Fibroblast of lung (primary cell): ENCODE measurements at regions not wholly inside any gene's neighbourhood (a gene's known extent, or its start where the extent isn't known, plus 50 kb on each side); places are given as distances from the start of the nearest gene placed in this dataset.
"Not testable (repeated sequence)": the region's sequence is repeated elsewhere in the genome, so short reads cannot be mapped to it uniquely, and the experiment has no call there.

Experiments
- DNase-seq, 2 donors: peaks; one replicate each; pipeline versions ENCODE4 v3.0.0 to v3.0.0-alpha.2; 2010; ENCODE audit warnings: low read depth in 2 of 2
- H2AFZ ChIP-seq: 2 replicates; pipeline ENCODE4 v1.5.1; 2012; ENCODE audit warnings: low read length, control low read depth, inconsistent platforms
- H3K27ac ChIP-seq: 2 replicates; pipeline ENCODE4 v1.5.1; 2011; ENCODE audit warnings: low read length, control low read depth; ENCODE audit not compliant: insufficient read depth
- H3K27me3 ChIP-seq: 2 replicates; pipeline ENCODE4 v1.5.1; 2011; ENCODE audit warnings: mild to moderate bottlenecking, low read length; ENCODE audit not compliant: control insufficient read depth, insufficient read depth
- H3K36me3 ChIP-seq: 2 replicates; pipeline ENCODE4 v1.5.1; 2011; ENCODE audit warnings: low read length; ENCODE audit not compliant: control insufficient read depth, insufficient read depth
- H3K4me1 ChIP-seq: 2 replicates; pipeline ENCODE4 v1.5.1; 2011; ENCODE audit warnings: low read length; ENCODE audit not compliant: control insufficient read depth, insufficient read depth; ENCODE audit errors: extremely low read depth
- H3K4me2 ChIP-seq: 2 replicates; pipeline ENCODE4 v1.5.1; 2011; ENCODE audit warnings: low read length, control low read depth; ENCODE audit not compliant: insufficient read depth; ENCODE audit errors: extremely low read depth
- H3K4me3 ChIP-seq, 4 experiments: fragments of 200-600 bp in 1 of 4; sonication (generic) in 1 of 4; replicated peaks in 1 of 4; 2 replicates each; pipeline ENCODE4 v1.5.1; 2011 to 2016; ENCODE audit warnings: low read length in 4 of 4, low read depth in 3 of 4, mild to moderate bottlenecking in 3 of 4, control low read depth in 2 of 4, inconsistent platforms in 1 of 4, mixed read lengths in 1 of 4; ENCODE audit not compliant: insufficient read depth in 1 of 4; ENCODE audit errors: control extremely low read depth in 1 of 4
- H3K79me2 ChIP-seq: 2 replicates; pipeline ENCODE4 v1.5.1; 2012; ENCODE audit warnings: mild to moderate bottlenecking, low read length, inconsistent platforms; ENCODE audit not compliant: control insufficient read depth, insufficient read depth
- H3K9ac ChIP-seq: 2 replicates; pipeline ENCODE4 v1.5.1; 2011; ENCODE audit warnings: mild to moderate bottlenecking, low read length, control low read depth; ENCODE audit not compliant: insufficient read depth
- H3K9me3 ChIP-seq: 2 replicates; pipeline ENCODE4 v1.5.1; 2012; ENCODE audit warnings: low read depth, low read length; ENCODE audit not compliant: control insufficient read depth, insufficient read depth
- H4K20me1 ChIP-seq: 2 replicates; pipeline ENCODE4 v1.5.1; 2011; ENCODE audit warnings: low read length; ENCODE audit not compliant: control insufficient read depth, insufficient read depth; ENCODE audit errors: extremely low read depth
- CTCF ChIP-seq, 2 donors: IDR thresholded peaks in 1 of 2; conservative IDR thresholded peaks in 1 of 2; 1 replicate in 1 of 2; 2 replicates in 1 of 2; pipeline ENCODE4 v1.5.1; 2011 to 2012; ENCODE audit warnings: low read length in 2 of 2, control low read depth in 1 of 2, inconsistent platforms in 1 of 2, low read depth in 1 of 2, mild to moderate bottlenecking in 1 of 2
- EZH2 ChIP-seq: IDR thresholded peaks from 2 replicates; pipeline ENCODE4 v1.5.1; 2012; ENCODE audit warnings: low read length, control low read depth, mild to moderate bottlenecking; ENCODE audit errors: missing control alignments

- TF ChIP-seq CTCF (conservative IDR thresholded peaks at IDR 0.05 in 1 of 2, IDR thresholded peaks at IDR 0.05 in 1 of 2; ENCODE audit: low read depth in 1 of 2, low read length in 2 of 2): no peak
- TF ChIP-seq EZH2: no peak
- Histone ChIP-seq H3K4me1 (no peaks in the 10 kb centered on the region), H3K9ac (no peak overlapping the region), H3K79me2 (no peaks in the 10 kb centered on the region), H4K20me1 (no peaks in the 10 kb centered on the region), H3K27me3 (no peaks in the 10 kb centered on the region), H3K4me2 (no peak overlapping the region), H3K36me3 (no peaks in the 10 kb centered on the region), H3K27ac (no peak overlapping the region), H2AFZ (no peak overlapping the region), H3K9me3 (no peaks in the 10 kb centered on the region), H3K4me3 (no peak overlapping the region)
- no peak for DNase-seq
Measured at GRCh38 chr4:143819029-143819428, 86.3 kb downstream of the GYPE start.

GRCh38 chr4:143817866-143818265, 87.5 kb downstream of the GYPE start:
- H3K4me1 ChIP-seq, H3K9me3 ChIP-seq, H2AFZ ChIP-seq, H3K4me2 ChIP-seq, H3K27me3 ChIP-seq, H4K20me1 ChIP-seq, H3K4me3 ChIP-seq, H3K79me2 ChIP-seq, H3K27ac ChIP-seq, H3K36me3 ChIP-seq, DNase-seq, H3K9ac ChIP-seq: not testable (repeated sequence)

GRCh38 chr4:143815375-143815774, 90.0 kb downstream of the GYPE start:
- H3K4me3 ChIP-seq, DNase-seq, H3K9ac ChIP-seq, H3K4me1 ChIP-seq, H3K27me3 ChIP-seq, H3K9me3 ChIP-seq, H2AFZ ChIP-seq, H3K36me3 ChIP-seq, H3K27ac ChIP-seq, H3K4me2 ChIP-seq, H4K20me1 ChIP-seq, H3K79me2 ChIP-seq: not testable (repeated sequence)

- H3K4me3 ChIP-seq, DNase-seq, H3K9ac ChIP-seq: not testable (repeated sequence)
Measured at GRCh38 chr4:143813431-143814154, 91.8 kb downstream of the GYPE start.

GRCh38 chr4:143791693-143792092, 91.2 kb upstream of the FREM3 start:
- not testable (repeated sequence) for H3K4me3 ChIP-seq, H3K36me3 ChIP-seq, H4K20me1 ChIP-seq, H3K4me2 ChIP-seq, H3K27me3 ChIP-seq, H3K79me2 ChIP-seq, H3K4me1 ChIP-seq, H3K9ac ChIP-seq, H3K9me3 ChIP-seq, H3K27ac ChIP-seq, DNase-seq, H2AFZ ChIP-seq

More at GRCh38 chr4:143813431-143814154, 91.8 kb downstream of the GYPE start:
- not testable (repeated sequence) for H4K20me1 ChIP-seq, H3K79me2 ChIP-seq, H3K4me2 ChIP-seq, H3K27me3 ChIP-seq, H3K9me3 ChIP-seq, H3K4me1 ChIP-seq, H3K36me3 ChIP-seq, H3K27ac ChIP-seq, H2AFZ ChIP-seq

DNA sequence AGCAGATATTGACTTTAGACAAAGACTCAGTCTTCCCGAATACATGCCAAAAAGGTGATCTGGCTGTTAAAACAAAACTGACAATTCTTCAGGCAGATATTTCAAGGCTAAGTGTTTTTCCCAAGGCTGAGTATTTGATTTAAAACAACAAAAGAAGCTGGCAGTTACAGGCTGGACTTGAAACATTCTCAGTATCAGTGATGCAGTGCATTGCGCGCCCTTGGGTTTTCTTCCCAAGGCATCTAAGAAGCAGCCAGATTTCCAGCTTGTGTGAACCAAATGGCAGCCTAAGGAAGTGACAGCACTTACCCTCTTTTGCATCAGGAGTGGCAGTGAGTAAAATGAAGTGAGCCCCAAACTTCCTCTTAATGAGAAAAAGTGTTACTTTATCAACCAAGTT, 90.0 kb upstream of the FREM3 start:
- not testable (repeated sequence) for H3K4me3 ChIP-seq, DNase-seq, H3K27ac ChIP-seq, H2AFZ ChIP-seq, H3K79me2 ChIP-seq, H4K20me1 ChIP-seq, H3K9ac ChIP-seq, H3K4me2 ChIP-seq, H3K27me3 ChIP-seq, H3K9me3 ChIP-seq, H3K36me3 ChIP-seq, H3K4me1 ChIP-seq
